IMR-90 (cell line): ENCODE measurements at regions not wholly inside any gene's neighbourhood (a gene's known extent, or its start where the extent isn't known, plus 50 kb on each side); places are given as distances from the start of the nearest gene placed in this dataset.

Source experiments
- ATAC-seq: fragments of 200-7000 bp; cut with Tn5 transposase; 2 replicates; pipeline ENCODE4 v1.9.1; 2020; ENCODE audit warnings: low read depth, mild to moderate bottlenecking, moderate library complexity
- BruUV-seq: library from RNA; stranded (reverse); fragments of 400-500 nt; replicated peaks from 2 replicates; lab custom pipeline; 2021; lab: Mats Ljungman, UMichigan
- CTCF ChIA-PET: fragments of 300-600 bp; formaldehyde crosslinking; extraction: SDS; loops from one replicate; lab custom pipeline; 2021; ENCODE audit warnings: antibody characterized with exemption; lab: Yijun Ruan, JAX
- POLR2A ChIA-PET: fragments of 300-600 bp; sonication (Branson Sonifier 250); formaldehyde crosslinking; loops from one replicate; lab custom pipeline; 2022; ENCODE audit warnings: antibody characterized with exemption; ENCODE audit not compliant: unreplicated experiment; lab: Charles Lee
- DNase-seq: peaks from one replicate; pipeline ENCODE4 v3.0.0; 2013
- H2AFZ ChIP-seq: replicated peaks from 2 replicates; pipeline ENCODE3; 2013; ENCODE audit warnings: low read length, mild to moderate bottlenecking; ENCODE audit not compliant: poor library complexity
- H2AK5ac ChIP-seq: 2 replicates; pipeline ENCODE4 v1.6.1; 2013; ENCODE audit warnings: low read depth, low read length, inconsistent platforms
- H2AK9ac ChIP-seq: replicated peaks from 2 replicates; pipeline ENCODE3; 2013; ENCODE audit warnings: mild to moderate bottlenecking, low read depth, low read length, moderate library complexity; ENCODE audit not compliant: poor library complexity
- H2BK120ac ChIP-seq: 2 replicates; pipeline ENCODE4 v1.6.1; 2013; ENCODE audit warnings: low read depth, low read length, inconsistent platforms
- H2BK15ac ChIP-seq: 3 replicates; pipeline ENCODE4 v1.6.1; 2013; ENCODE audit warnings: low read depth, low read length, inconsistent platforms
- H2BK20ac ChIP-seq: 2 replicates; pipeline ENCODE4 v1.6.1; 2013; ENCODE audit warnings: low read depth, mild to moderate bottlenecking, inconsistent platforms, low read length, moderate library complexity
- H2BK5ac ChIP-seq: 2 replicates; pipeline ENCODE4 v1.6.1; 2013; ENCODE audit warnings: mild to moderate bottlenecking, low read depth, low read length, inconsistent platforms; ENCODE audit not compliant: poor library complexity, severe bottlenecking
- H3K14ac ChIP-seq: replicated peaks from 2 replicates; pipeline ENCODE4 v1.6.1; 2013; ENCODE audit warnings: low read depth, low read length, inconsistent platforms
- H3K18ac ChIP-seq: 2 replicates; pipeline ENCODE4 v1.6.1; 2013; ENCODE audit warnings: low read depth, low read length, control low read depth
- H3K23ac ChIP-seq: 2 replicates; pipeline ENCODE4 v1.6.1; 2013; ENCODE audit warnings: low read depth, low read length, inconsistent platforms
- H3K27ac ChIP-seq: 2 replicates; pipeline ENCODE4 v1.5.1; 2013; ENCODE audit warnings: mild to moderate bottlenecking, control low read depth, low read length; ENCODE audit not compliant: insufficient read depth
- H3K27me3 ChIP-seq: 2 replicates; pipeline ENCODE4 v1.6.1; 2013; ENCODE audit warnings: low read length; ENCODE audit not compliant: control insufficient read depth, insufficient read depth
- H3K36me3 ChIP-seq: 2 replicates; pipeline ENCODE4 v1.6.1; 2013; ENCODE audit warnings: low read length, mixed read lengths; ENCODE audit not compliant: control insufficient read depth, insufficient read depth
- H3K4ac ChIP-seq: 2 replicates; pipeline ENCODE4 v1.6.1; 2013; ENCODE audit warnings: low read depth, low read length, inconsistent platforms
- H3K4me1 ChIP-seq: 2 replicates; pipeline ENCODE4 v1.6.1; 2013; ENCODE audit warnings: low read length, mixed read lengths; ENCODE audit not compliant: control insufficient read depth, insufficient read depth
- H3K4me2 ChIP-seq: 2 replicates; pipeline ENCODE4 v1.6.1; 2013; ENCODE audit warnings: low read depth, mild to moderate bottlenecking, control low read depth, low read length, moderate library complexity
- H3K4me3 ChIP-seq: 2 replicates; pipeline ENCODE4 v1.5.1; 2013; ENCODE audit warnings: low read depth, mild to moderate bottlenecking, control low read depth, low read length, moderate library complexity; ENCODE audit not compliant: insufficient read depth
- H3K56ac ChIP-seq: 2 replicates; pipeline ENCODE4 v1.6.1; 2013; ENCODE audit warnings: low read length, inconsistent platforms; ENCODE audit not compliant: insufficient read depth; ENCODE audit errors: extremely low read depth
- H3K79me1 ChIP-seq, 2 experiments: 2 replicates each; pipeline ENCODE4 v1.6.1; 2013; ENCODE audit warnings: low read length in 2 of 2, inconsistent platforms in 1 of 2, low read depth in 1 of 2
- H3K9ac ChIP-seq: 2 replicates; pipeline ENCODE4 v1.6.1; 2013; ENCODE audit warnings: low read depth, low read length, control low read depth
- H3K9me1 ChIP-seq: 2 replicates; pipeline ENCODE4 v1.6.1; 2013; ENCODE audit warnings: low read length, inconsistent platforms; ENCODE audit not compliant: insufficient read depth
- H3K9me3 ChIP-seq: 2 replicates; pipeline ENCODE4 v1.6.1; 2013; ENCODE audit warnings: low read length; ENCODE audit not compliant: control insufficient read depth, insufficient read depth
- H4K20me1 ChIP-seq: 2 replicates; pipeline ENCODE4 v1.6.1; 2013; ENCODE audit warnings: low read length, inconsistent platforms; ENCODE audit not compliant: insufficient read depth
- H4K5ac ChIP-seq: 2 replicates; pipeline ENCODE4 v1.6.1; 2013; ENCODE audit warnings: mild to moderate bottlenecking, low read depth, low read length, control low read depth
- H4K8ac ChIP-seq, 2 experiments: 2 replicates each; pipeline ENCODE4 v1.6.1; 2013; ENCODE audit warnings: low read depth in 2 of 2, low read length in 2 of 2, control low read depth in 1 of 2, inconsistent platforms in 1 of 2
- H4K91ac ChIP-seq: 2 replicates; pipeline ENCODE4 v1.6.1; 2013; ENCODE audit warnings: low read depth, low read length, inconsistent platforms; ENCODE audit not compliant: insufficient read depth
- BHLHE40 ChIP-seq: fragments of 150-350 bp; IDR thresholded peaks from 2 replicates; pipeline ENCODE4 v1.6.1; 2016; ENCODE audit warnings: mild to moderate bottlenecking, low read depth, low read length
- CEBPB ChIP-seq: IDR thresholded peaks from 2 replicates; pipeline ENCODE4 v1.6.1; 2012; ENCODE audit warnings: low read depth, low read length, improper control_type of control experiment
- CHD1 ChIP-seq: IDR thresholded peaks from 2 replicates; pipeline ENCODE4 v1.6.1; 2012; ENCODE audit warnings: low read depth, low read length, improper control_type of control experiment
- FOS ChIP-seq: fragments of 150-350 bp; IDR thresholded peaks from 2 replicates; pipeline ENCODE4 v1.6.1; 2016; ENCODE audit warnings: low read depth, low read length
- MAFK ChIP-seq: IDR thresholded peaks from 2 replicates; pipeline ENCODE4 v1.6.1; 2012; ENCODE audit warnings: low read depth, low read length, improper control_type of control experiment
- MAZ ChIP-seq: IDR thresholded peaks from 2 replicates; pipeline ENCODE4 v1.6.1; 2012; ENCODE audit warnings: low read depth, mild to moderate bottlenecking, low read length, improper control_type of control experiment, moderate library complexity, borderline replicate concordance
- MXI1 ChIP-seq: IDR thresholded peaks from 2 replicates; pipeline ENCODE4 v1.6.1; 2012; ENCODE audit warnings: low read depth, mild to moderate bottlenecking, low read length, moderate library complexity, borderline replicate concordance
- NFE2L2 ChIP-seq: fragments of 150-350 bp; IDR thresholded peaks from 2 replicates; pipeline ENCODE4 v1.6.1; 2016; ENCODE audit warnings: low read depth, mild to moderate bottlenecking, low read length
- POLR2A ChIP-seq: IDR thresholded peaks from 2 replicates; pipeline ENCODE4 v1.6.1; 2012; ENCODE audit warnings: mild to moderate bottlenecking, low read depth, low read length
- RAD21 ChIP-seq: IDR thresholded peaks from 2 replicates; pipeline ENCODE4 v1.6.1; 2012; ENCODE audit warnings: low read length, improper control_type of control experiment
- RCOR1 ChIP-seq: IDR thresholded peaks from 2 replicates; pipeline ENCODE4 v1.6.1; 2012; ENCODE audit warnings: mild to moderate bottlenecking, low read length, improper control_type of control experiment; ENCODE audit not compliant: insufficient replicate concordance
- RFX5 ChIP-seq: IDR thresholded peaks from 2 replicates; pipeline ENCODE4 v1.8.0; 2012; ENCODE audit warnings: low read depth, mild to moderate bottlenecking, low read length, moderate library complexity
- SMC3 ChIP-seq: fragments of 150-350 bp; IDR thresholded peaks from 2 replicates; pipeline ENCODE4 v1.6.1; 2016; ENCODE audit warnings: low read depth, mild to moderate bottlenecking, antibody characterized with exemption, low read length, moderate library complexity
- dilution Hi-C: fragments of 300-500 bp; cut with HindIII; formaldehyde crosslinking; loops from one replicate; pipeline ENCODE4 v1.14.3; 2018; ENCODE audit warnings: low sequenced_read_pairs; ENCODE audit not compliant: unreplicated experiment
- in situ Hi-C: fragments of 300-500 bp; cut with MboI; formaldehyde crosslinking; loops from 3 replicates; pipeline ENCODE4 v1.14.3; 2019; ENCODE audit warnings: low sequenced_read_pairs, inconsistent platforms, mixed read lengths
- intact Hi-C: fragments of 100-400 bp; cut with micrococcal nuclease; formaldehyde crosslinking; loops from 2 replicates; pipeline ENCODE4 v1.10.0; 2022
- TF ChIP-seq, protein P1 (sequence below): conservative IDR thresholded peaks from 2 replicates; pipeline ENCODE4 v1.5.1; 2012; ENCODE audit warnings: mild to moderate bottlenecking, low read depth, low read length, improper control_type of control experiment
- TF ChIP-seq, protein P2 (sequence below): fragments of 150-350 bp; IDR thresholded peaks from 2 replicates; pipeline ENCODE4 v1.6.1; 2017; ENCODE audit warnings: mild to moderate bottlenecking, antibody characterized with exemption, low read length, low read depth
- TF ChIP-seq, protein P3 (sequence below): fragments of 150-350 bp; IDR thresholded peaks from 2 replicates; pipeline ENCODE4 v1.6.1; 2016; ENCODE audit warnings: low read depth, mild to moderate bottlenecking, low read length, moderate library complexity, borderline replicate concordance

DNA sequence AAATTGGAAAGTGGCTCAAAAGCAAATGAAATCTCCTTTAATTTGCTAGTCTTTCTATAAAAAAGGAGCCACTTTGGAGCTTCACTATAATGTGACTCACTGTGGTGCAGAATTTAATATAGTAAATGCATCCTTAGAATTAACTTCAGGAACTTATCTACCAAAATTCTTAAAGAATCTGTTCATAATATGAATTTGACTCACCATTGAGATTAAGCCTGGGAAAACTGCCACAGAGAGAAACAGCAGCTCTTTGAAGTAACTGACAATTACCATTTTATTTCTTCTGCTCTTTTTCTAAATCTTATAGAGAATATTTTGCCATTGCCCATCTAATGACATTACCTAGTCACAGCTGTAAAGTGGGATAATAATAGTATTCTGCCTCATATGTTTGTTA lies 211.9 kb upstream of the CDH6 start:
- no peak overlapping the region for H4K5ac ChIP-seq
- peak; percentile 65 for DNase-seq
- no peak overlapping the region for H3K4me2 ChIP-seq
- intact Hi-C loops (no loop called here), in situ Hi-C loops (no loop called here), dilution Hi-C loops (no loop called here)
- H3K9me1 ChIP-seq, result no peaks in the 10 kb centered on the region
- ATAC-seq, result peak; percentile 17; the same call in 1 of the 2 replicates
- no peak overlapping the region for H2AK9ac ChIP-seq
- no peak overlapping the region for H3K56ac ChIP-seq
- CTCF ChIA-PET, result interaction anchor here (0.7 to 1.5 kb wide), 2 partner anchors 9 to 10 kb away, joined by 3 to 5 read pairs; no protein-coding TSS in a partner anchor
- H2AFZ ChIP-seq, result no peak overlapping the region
- H4K20me1 ChIP-seq, result no peaks in the 10 kb centered on the region
- H3K9me3 ChIP-seq, result no peaks in the 10 kb centered on the region
- POLR2A ChIA-PET, result no interaction called here
- H2BK5ac ChIP-seq, result no peak overlapping the region
- no peak overlapping the region for H2BK15ac ChIP-seq
- no peak overlapping the region for H3K9ac ChIP-seq
- no peaks in the 10 kb centered on the region for H3K36me3 ChIP-seq
- H4K8ac ChIP-seq, result no peak overlapping the region
- no peak overlapping the region for H2AK5ac ChIP-seq
- no peak overlapping the region for H3K18ac ChIP-seq
- TF ChIP-seq NFE2L2 (no peak), RAD21 (no peak), FOS (no peak), CEBPB (no peak), CHD1 (no peak), RCOR1 (no peak), MXI1 (no peak), MAZ (no peak), BHLHE40 (no peak), RFX5 (no peak), POLR2A (no peak), MAFK (no peak), SMC3 (no peak)
- TF ChIP-seq, protein P1, sequence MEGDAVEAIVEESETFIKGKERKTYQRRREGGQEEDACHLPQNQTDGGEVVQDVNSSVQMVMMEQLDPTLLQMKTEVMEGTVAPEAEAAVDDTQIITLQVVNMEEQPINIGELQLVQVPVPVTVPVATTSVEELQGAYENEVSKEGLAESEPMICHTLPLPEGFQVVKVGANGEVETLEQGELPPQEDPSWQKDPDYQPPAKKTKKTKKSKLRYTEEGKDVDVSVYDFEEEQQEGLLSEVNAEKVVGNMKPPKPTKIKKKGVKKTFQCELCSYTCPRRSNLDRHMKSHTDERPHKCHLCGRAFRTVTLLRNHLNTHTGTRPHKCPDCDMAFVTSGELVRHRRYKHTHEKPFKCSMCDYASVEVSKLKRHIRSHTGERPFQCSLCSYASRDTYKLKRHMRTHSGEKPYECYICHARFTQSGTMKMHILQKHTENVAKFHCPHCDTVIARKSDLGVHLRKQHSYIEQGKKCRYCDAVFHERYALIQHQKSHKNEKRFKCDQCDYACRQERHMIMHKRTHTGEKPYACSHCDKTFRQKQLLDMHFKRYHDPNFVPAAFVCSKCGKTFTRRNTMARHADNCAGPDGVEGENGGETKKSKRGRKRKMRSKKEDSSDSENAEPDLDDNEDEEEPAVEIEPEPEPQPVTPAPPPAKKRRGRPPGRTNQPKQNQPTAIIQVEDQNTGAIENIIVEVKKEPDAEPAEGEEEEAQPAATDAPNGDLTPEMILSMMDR, result no peak
- TF ChIP-seq, protein P2, sequence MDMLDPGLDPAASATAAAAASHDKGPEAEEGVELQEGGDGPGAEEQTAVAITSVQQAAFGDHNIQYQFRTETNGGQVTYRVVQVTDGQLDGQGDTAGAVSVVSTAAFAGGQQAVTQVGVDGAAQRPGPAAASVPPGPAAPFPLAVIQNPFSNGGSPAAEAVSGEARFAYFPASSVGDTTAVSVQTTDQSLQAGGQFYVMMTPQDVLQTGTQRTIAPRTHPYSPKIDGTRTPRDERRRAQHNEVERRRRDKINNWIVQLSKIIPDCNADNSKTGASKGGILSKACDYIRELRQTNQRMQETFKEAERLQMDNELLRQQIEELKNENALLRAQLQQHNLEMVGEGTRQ, result no peak
- TF ChIP-seq, protein P3, sequence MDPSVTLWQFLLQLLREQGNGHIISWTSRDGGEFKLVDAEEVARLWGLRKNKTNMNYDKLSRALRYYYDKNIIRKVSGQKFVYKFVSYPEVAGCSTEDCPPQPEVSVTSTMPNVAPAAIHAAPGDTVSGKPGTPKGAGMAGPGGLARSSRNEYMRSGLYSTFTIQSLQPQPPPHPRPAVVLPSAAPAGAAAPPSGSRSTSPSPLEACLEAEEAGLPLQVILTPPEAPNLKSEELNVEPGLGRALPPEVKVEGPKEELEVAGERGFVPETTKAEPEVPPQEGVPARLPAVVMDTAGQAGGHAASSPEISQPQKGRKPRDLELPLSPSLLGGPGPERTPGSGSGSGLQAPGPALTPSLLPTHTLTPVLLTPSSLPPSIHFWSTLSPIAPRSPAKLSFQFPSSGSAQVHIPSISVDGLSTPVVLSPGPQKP, result no peak
- H2BK120ac ChIP-seq, result no peak overlapping the region
- H4K91ac ChIP-seq, result no peak overlapping the region
- no peak overlapping the region for H3K23ac ChIP-seq
- H3K27me3 ChIP-seq, result no peaks in the 10 kb centered on the region
- no peak overlapping the region for H3K4me3 ChIP-seq
- H2BK20ac ChIP-seq, result no peak overlapping the region
- H3K14ac ChIP-seq, result no peak overlapping the region
- no peaks in the 10 kb centered on the region for H3K79me1 ChIP-seq
- H3K27ac ChIP-seq, result no peak overlapping the region
- no TSS peak for BruUV-seq
- no peaks in the 10 kb centered on the region for H3K4me1 ChIP-seq
- H3K4ac ChIP-seq, result no peak overlapping the region
